Panc1 (cell line): ENCODE measurements at regions not wholly inside any gene's neighbourhood (a gene's known extent, or its start where the extent isn't known, plus 50 kb on each side); places are given as distances from the start of the nearest gene placed in this dataset.

Source experiments
- ATAC-seq: fragments of 200-7000 bp; cut with Tn5 transposase; 2 replicates; pipeline ENCODE4 v1.9.1; 2020; ENCODE audit warnings: mild to moderate bottlenecking, moderate library complexity
- BruUV-seq: library from RNA; stranded (reverse); fragments of 400-500 nt; replicated peaks from 2 replicates; lab custom pipeline; 2021; lab: Mats Ljungman, UMichigan
- CTCF ChIA-PET: fragments of 300-600 bp; sonication (Branson Sonifier 250); formaldehyde crosslinking; loops from one replicate; lab custom pipeline; 2022; ENCODE audit warnings: antibody characterized with exemption; lab: Charles Lee
- POLR2A ChIA-PET: fragments of 300-600 bp; sonication (Branson Sonifier 250); formaldehyde crosslinking; loops from one replicate; lab custom pipeline; 2022; ENCODE audit warnings: antibody characterized with exemption; lab: Charles Lee
- DNase-seq: peaks from one replicate; pipeline ENCODE4 v3.0.0-alpha.2; 2010; ENCODE audit warnings: low read depth, low spot score
- H3K27ac ChIP-seq: 2 replicates; pipeline ENCODE4 v1.5.1; 2011; ENCODE audit warnings: mild to moderate bottlenecking, low read length, inconsistent platforms
- H3K27me3 ChIP-seq: fragments of 200-500 bp; sonication (Bioruptor generic); 2 replicates; pipeline ENCODE4 v1.6.0; 2014; ENCODE audit warnings: low read length, inconsistent platforms; ENCODE audit not compliant: control insufficient read depth, insufficient read depth
- H3K36me3 ChIP-seq: fragments of 200-500 bp; sonication (Bioruptor generic); 2 replicates; pipeline ENCODE4 v1.5.1; 2014; ENCODE audit warnings: inconsistent platforms, mild to moderate bottlenecking, low read length, moderate library complexity; ENCODE audit not compliant: control insufficient read depth, insufficient read depth
- H3K4me1 ChIP-seq: 2 replicates; pipeline ENCODE4 v1.5.1; 2011; ENCODE audit warnings: inconsistent platforms, mild to moderate bottlenecking, low read length, moderate library complexity; ENCODE audit not compliant: control insufficient read depth, insufficient read depth
- H3K4me3 ChIP-seq, 2 experiments: 2 replicates each; pipeline ENCODE4 v1.5.1; 2011 to 2012; ENCODE audit warnings: low read depth in 2 of 2, low read length in 2 of 2, mild to moderate bottlenecking in 2 of 2, inconsistent platforms in 1 of 2, moderate library complexity in 1 of 2
- H3K9me3 ChIP-seq: fragments of 200-500 bp; sonication (Bioruptor generic); 2 replicates; pipeline ENCODE4 v1.5.1; 2014; ENCODE audit warnings: low read depth, mild to moderate bottlenecking, inconsistent platforms, low read length, moderate library complexity; ENCODE audit not compliant: control insufficient read depth, insufficient read depth
- CTCF ChIP-seq: fragments of 450-650 bp; IDR thresholded peaks from 2 replicates; pipeline ENCODE4 v1.5.1; 2017; ENCODE audit warnings: mild to moderate bottlenecking
- POLR2AphosphoS5 ChIP-seq: IDR thresholded peaks from 2 replicates; pipeline ENCODE4 v1.6.1; 2012; ENCODE audit warnings: mild to moderate bottlenecking, low read depth, low read length, moderate library complexity
- REST ChIP-seq, 2 experiments: IDR thresholded peaks; 2 replicates each; pipeline ENCODE4 v1.6.1; 2011 to 2012; ENCODE audit warnings: low read depth in 2 of 2, control low read depth in 1 of 2, low read length in 1 of 2, mild to moderate bottlenecking in 1 of 2, moderate library complexity in 1 of 2; ENCODE audit not compliant: insufficient read depth in 1 of 2
- SIN3A ChIP-seq: IDR thresholded peaks from 2 replicates; pipeline ENCODE4 v1.6.1; 2012; ENCODE audit warnings: low read depth, mild to moderate bottlenecking, low read length, moderate library complexity, borderline replicate concordance; ENCODE audit not compliant: insufficient read depth
- TCF7L2 ChIP-seq: IDR thresholded peaks from 2 replicates; pipeline ENCODE4 v1.6.1; 2011; ENCODE audit warnings: mild to moderate bottlenecking, low read depth, low read length, inconsistent platforms
- in situ Hi-C: cut with HindIII; loops from 2 replicates; pipeline ENCODE4 v1.10.0; 2016; ENCODE audit warnings: low sequenced_read_pairs, low pct_unique_long_range_greater_than_20kb
- intact Hi-C: fragments of 100-400 bp; cut with micrococcal nuclease; formaldehyde crosslinking; loops from one replicate; pipeline ENCODE4 v1.10.0; 2022; ENCODE audit not compliant: unreplicated experiment

DNA sequence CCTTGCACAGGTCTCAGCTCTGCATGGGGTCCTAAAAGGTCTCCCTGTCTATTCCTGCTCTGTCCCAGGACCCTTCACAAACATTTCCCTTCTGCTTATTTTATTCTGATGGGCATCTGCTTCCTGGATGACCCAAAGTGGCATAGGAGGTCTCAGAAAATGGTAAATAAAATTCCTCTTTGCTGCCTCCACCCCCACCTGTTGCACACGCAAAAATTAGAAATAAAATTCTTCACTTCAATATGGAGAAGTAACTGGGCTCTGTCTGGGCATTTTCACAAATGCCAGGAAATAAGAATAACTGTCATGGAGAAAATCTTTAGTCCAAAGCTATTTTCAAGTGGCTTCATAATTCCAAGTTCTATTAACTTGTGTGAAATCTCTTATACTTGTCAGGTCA, 106.6 kb upstream of the MAP1B start:
- no peaks in the 10 kb centered on the region; the same call in 1 of the 2 replicates for H3K4me1 ChIP-seq
- H3K27me3 ChIP-seq: peaks cover 16% of the 10 kb centered on the region
- in situ Hi-C loops (no loop called here), intact Hi-C loops (no loop called here)
- BruUV-seq: no TSS peak
- TF ChIP-seq SIN3A (no peak), CTCF (no peak), POLR2AphosphoS5 (no peak), TCF7L2 (no peak)
- ATAC-seq (no peak), DNase-seq (no peak)
- H3K36me3 ChIP-seq: no peaks in the 10 kb centered on the region
- H3K27ac ChIP-seq: no peak overlapping the region
- POLR2A ChIA-PET: no interaction called here
- no peaks in the 10 kb centered on the region for H3K9me3 ChIP-seq
- CTCF ChIA-PET: no interaction called here
- H3K4me3 ChIP-seq: no peak overlapping the region

- no peaks in the 10 kb centered on the region for H3K9me3 ChIP-seq
- POLR2A ChIA-PET: no interaction called here
- CTCF ChIA-PET: no interaction called here
- no peak overlapping the region for H3K27ac ChIP-seq
- in situ Hi-C loops (no loop called here), intact Hi-C loops (no loop called here)
- BruUV-seq: no TSS peak
- no peak for ATAC-seq
- H3K4me3 ChIP-seq: no peak overlapping the region
- H3K27me3 ChIP-seq: peaks cover 20% of the 10 kb centered on the region
- H3K4me1 ChIP-seq: no peaks in the 10 kb centered on the region
- no peaks in the 10 kb centered on the region for H3K36me3 ChIP-seq
- TF ChIP-seq TCF7L2 (no peak), SIN3A (no peak), REST (IDR thresholded peaks at IDR 0.05; ENCODE audit: insufficient read depth in 1 of 2, low read depth in 2 of 2, low read length in 1 of 2) (no peak), CTCF (no peak), POLR2AphosphoS5 (no peak)
- DNase-seq: no peak
These were observed 101.6 kb upstream of the MAP1B start for GRCh38 chr5:72005671-72006070.
